HEK293 (cell line): ENCODE measurements at regions not wholly inside any gene's neighbourhood (a gene's known extent, or its start where the extent isn't known, plus 50 kb on each side); places are given as distances from the start of the nearest gene placed in this dataset.

ENCODE experiments used
- CTCF ChIP-seq: fragments of 450-650 bp; formaldehyde crosslinking; IDR thresholded peaks from 2 replicates; pipeline ENCODE4 v1.5.1; 2016; ENCODE audit warnings: missing biosample characterization, missing genetic modification characterization
- ZNF132 ChIP-seq: fragments of 450-650 bp; formaldehyde crosslinking; IDR thresholded peaks from 2 replicates; pipeline ENCODE4 v1.5.1; 2017; ENCODE audit warnings: missing biosample characterization, missing genetic modification characterization, borderline replicate concordance
- ZNF133 ChIP-seq: fragments of 450-650 bp; formaldehyde crosslinking; IDR thresholded peaks from 2 replicates; pipeline ENCODE4 v1.5.1; 2016; ENCODE audit warnings: missing biosample characterization, missing genetic modification characterization
- ZNF274 ChIP-seq, 2 experiments: fragments of 200-500 bp in 1 of 2; fragments of 450-650 bp in 1 of 2; sonication (Bioruptor generic) in 1 of 2; formaldehyde crosslinking in 1 of 2; IDR thresholded peaks; 2 replicates each; pipeline versions ENCODE4 v1.5.1 to v1.6.1; 2014 to 2016; ENCODE audit warnings: borderline replicate concordance in 1 of 2, inconsistent platforms in 1 of 2, low read length in 1 of 2, missing biosample characterization in 1 of 2, missing genetic modification characterization in 1 of 2
- ZNF366 ChIP-seq: fragments of 450-650 bp; formaldehyde crosslinking; conservative IDR thresholded peaks from 2 replicates; pipeline ENCODE4 v1.5.1; 2016; ENCODE audit warnings: missing biosample characterization, missing genetic modification characterization
- ZNF48 ChIP-seq: fragments of 450-650 bp; formaldehyde crosslinking; IDR thresholded peaks from 2 replicates; pipeline ENCODE4 v1.5.1; 2016; ENCODE audit warnings: missing biosample characterization, missing genetic modification characterization
- ZSCAN18 ChIP-seq: fragments of 450-650 bp; formaldehyde crosslinking; IDR thresholded peaks from 2 replicates; pipeline ENCODE4 v1.5.1; 2016; ENCODE audit warnings: missing biosample characterization, missing genetic modification characterization

- TF ChIP-seq ZSCAN18, result no peak
- TF ChIP-seq CTCF, result no peak
- no peak for TF ChIP-seq ZNF48 (tag by site-specific recombination)
- no peak for TF ChIP-seq ZNF366 (tag by site-specific recombination)
- no peak for TF ChIP-seq ZNF132 (tag by site-specific recombination)
- TF ChIP-seq ZNF133 (tag by site-specific recombination), result no peak
- no peak for TF ChIP-seq ZNF274 (IDR thresholded peaks at IDR 0.05; ENCODE audit: low read length)
- TF ChIP-seq ZNF274 (tag by site-specific recombination; IDR thresholded peaks at IDR 0.05; ENCODE audit: borderline replicate concordance), result no peak
Observed at GRCh38 chr5:163379298-163380155, 57.9 kb upstream of the CCNG1 start.
